GM12875 (cell line): ENCODE measurements at regions not wholly inside any gene's neighbourhood (a gene's known extent, or its start where the extent isn't known, plus 50 kb on each side); places are given as distances from the start of the nearest gene placed in this dataset.

Experiments used
- H3K4me3 ChIP-seq: one replicate; pipeline ENCODE4 v1.5.1; 2011; ENCODE audit warnings: low read depth, low read length, control low read depth
- TF ChIP-seq, protein P1 (sequence below): IDR thresholded peaks from 2 replicates; pipeline ENCODE4 v1.5.1; 2011; ENCODE audit warnings: low read depth, mild to moderate bottlenecking, control low read depth, inconsistent platforms, low read length, moderate library complexity, borderline replicate concordance; ENCODE audit not compliant: insufficient read depth

GRCh38 chr14:97262336-97262735, 465.2 kb downstream of the VRK1 start:
- TF ChIP-seq, protein P1, sequence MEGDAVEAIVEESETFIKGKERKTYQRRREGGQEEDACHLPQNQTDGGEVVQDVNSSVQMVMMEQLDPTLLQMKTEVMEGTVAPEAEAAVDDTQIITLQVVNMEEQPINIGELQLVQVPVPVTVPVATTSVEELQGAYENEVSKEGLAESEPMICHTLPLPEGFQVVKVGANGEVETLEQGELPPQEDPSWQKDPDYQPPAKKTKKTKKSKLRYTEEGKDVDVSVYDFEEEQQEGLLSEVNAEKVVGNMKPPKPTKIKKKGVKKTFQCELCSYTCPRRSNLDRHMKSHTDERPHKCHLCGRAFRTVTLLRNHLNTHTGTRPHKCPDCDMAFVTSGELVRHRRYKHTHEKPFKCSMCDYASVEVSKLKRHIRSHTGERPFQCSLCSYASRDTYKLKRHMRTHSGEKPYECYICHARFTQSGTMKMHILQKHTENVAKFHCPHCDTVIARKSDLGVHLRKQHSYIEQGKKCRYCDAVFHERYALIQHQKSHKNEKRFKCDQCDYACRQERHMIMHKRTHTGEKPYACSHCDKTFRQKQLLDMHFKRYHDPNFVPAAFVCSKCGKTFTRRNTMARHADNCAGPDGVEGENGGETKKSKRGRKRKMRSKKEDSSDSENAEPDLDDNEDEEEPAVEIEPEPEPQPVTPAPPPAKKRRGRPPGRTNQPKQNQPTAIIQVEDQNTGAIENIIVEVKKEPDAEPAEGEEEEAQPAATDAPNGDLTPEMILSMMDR = no peak
- no peak overlapping the region for H3K4me3 ChIP-seq

- TF ChIP-seq, protein P1 = no peak
- no peak overlapping the region for H3K4me3 ChIP-seq
Measured at GRCh38 chr14:97264516-97265230, 467.5 kb downstream of the VRK1 start.

DNA sequence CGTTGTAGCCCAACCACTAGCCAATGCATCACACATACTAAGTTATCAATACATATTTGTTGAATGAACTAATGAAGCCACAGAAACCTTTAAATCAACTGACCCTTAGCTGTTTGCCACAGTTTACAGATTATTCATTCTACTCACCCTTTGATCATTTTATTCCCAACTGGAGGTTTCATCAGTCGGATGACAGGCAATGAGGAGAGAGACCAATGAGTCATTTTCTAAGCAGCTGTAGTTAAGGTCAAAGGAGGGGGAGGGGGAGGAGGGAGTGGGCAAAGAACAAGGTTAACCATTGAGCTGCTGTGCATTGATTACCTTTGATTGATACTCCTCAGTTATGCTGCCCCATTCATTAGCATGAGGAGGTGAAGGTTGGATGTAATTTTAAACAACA, 469.5 kb downstream of the VRK1 start:
- TF ChIP-seq, protein P1 = no peak
- H3K4me3 ChIP-seq = no peak overlapping the region

- TF ChIP-seq, protein P1 = no peak
- no peak overlapping the region for H3K4me3 ChIP-seq
Measured at GRCh38 chr14:97267509-97267908, 470.3 kb downstream of the VRK1 start.

DNA sequence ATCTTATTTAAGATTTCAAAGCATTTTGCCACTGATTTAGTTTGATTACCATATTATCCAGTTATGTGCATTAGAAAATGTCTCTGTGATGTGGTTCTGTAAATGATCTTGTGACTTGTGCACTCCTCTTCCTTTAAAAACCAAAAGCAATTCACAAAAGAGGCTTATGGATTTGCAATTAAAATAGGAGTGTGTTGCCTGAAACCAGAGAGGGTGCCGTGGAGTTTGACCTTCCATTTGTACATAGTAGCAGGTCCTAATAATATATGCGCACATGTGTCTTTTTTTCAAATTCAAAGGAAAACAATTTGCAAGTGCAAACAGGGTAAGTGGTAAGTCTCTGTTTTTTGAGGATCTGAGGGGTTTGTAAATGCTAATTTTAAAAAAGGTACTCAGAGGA, 470.9 kb downstream of the VRK1 start:
- no peak overlapping the region for H3K4me3 ChIP-seq
- TF ChIP-seq, protein P1 = no peak

GRCh38 chr14:97270308-97270707, 473.1 kb downstream of the VRK1 start:
- H3K4me3 ChIP-seq = no peak overlapping the region
- TF ChIP-seq, protein P1 = no peak

DNA sequence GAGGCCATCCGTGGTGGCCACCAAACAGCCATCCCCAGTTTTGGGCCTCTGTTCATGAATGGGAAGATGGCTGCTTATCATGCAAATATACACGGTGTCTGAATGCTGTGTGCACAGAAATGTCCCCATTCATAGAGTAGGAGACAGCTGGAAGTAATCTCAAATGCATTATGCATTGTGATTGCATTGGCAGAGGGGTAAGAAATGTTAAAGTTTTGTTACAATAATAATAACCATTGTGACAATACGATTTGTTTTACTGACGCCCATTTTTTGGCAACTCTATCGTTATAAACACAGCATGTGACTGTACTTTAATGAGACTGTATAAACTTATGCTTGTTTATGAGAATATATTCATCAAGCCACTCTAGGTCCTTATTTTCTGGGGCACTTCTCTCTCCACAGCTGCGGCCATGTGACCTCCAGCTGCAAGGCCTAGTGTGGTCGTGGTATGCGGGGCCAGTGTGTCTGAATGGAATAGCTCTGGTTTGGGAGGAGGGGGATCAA, 474.3 kb downstream of the VRK1 start:
- TF ChIP-seq, protein P1 = no peak
- H3K4me3 ChIP-seq = no peak overlapping the region
